ENCODE measurements at regions not wholly inside any gene's neighbourhood (a gene's known extent, or its start where the extent isn't known, plus 50 kb on each side); places are given as distances from the start of the nearest gene placed in this dataset.
"Not testable (repeated sequence)": the region's sequence is repeated elsewhere in the genome, so short reads cannot be mapped to it uniquely, and the experiment has no call there.

DNA sequence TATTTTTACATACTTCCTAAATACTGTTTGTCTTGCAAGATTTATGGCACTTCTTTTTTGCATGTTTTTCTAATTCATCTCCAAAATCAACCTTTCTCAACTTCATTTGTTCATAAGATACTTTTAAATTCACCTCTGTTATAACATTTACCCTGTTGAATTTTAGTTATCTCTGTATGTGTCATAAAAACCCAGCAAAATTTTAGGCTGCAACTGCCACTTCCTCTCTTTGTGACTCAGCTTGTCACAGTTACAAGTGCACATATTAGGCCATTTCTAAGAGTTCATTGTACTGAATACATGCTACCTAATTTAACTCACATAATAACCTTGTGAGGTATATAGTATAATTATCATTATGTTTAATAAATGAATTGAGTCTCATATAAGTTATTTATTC, 1023.0 kb upstream of the DEFB115 start:
- TF ChIP-seq, protein P1, sequence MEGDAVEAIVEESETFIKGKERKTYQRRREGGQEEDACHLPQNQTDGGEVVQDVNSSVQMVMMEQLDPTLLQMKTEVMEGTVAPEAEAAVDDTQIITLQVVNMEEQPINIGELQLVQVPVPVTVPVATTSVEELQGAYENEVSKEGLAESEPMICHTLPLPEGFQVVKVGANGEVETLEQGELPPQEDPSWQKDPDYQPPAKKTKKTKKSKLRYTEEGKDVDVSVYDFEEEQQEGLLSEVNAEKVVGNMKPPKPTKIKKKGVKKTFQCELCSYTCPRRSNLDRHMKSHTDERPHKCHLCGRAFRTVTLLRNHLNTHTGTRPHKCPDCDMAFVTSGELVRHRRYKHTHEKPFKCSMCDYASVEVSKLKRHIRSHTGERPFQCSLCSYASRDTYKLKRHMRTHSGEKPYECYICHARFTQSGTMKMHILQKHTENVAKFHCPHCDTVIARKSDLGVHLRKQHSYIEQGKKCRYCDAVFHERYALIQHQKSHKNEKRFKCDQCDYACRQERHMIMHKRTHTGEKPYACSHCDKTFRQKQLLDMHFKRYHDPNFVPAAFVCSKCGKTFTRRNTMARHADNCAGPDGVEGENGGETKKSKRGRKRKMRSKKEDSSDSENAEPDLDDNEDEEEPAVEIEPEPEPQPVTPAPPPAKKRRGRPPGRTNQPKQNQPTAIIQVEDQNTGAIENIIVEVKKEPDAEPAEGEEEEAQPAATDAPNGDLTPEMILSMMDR (IDR thresholded peaks at IDR 0.05; ENCODE audit: poor library complexity) = not testable (repeated sequence)
- not testable (repeated sequence) for TF ChIP-seq EZH2 (IDR thresholded peaks at IDR 0.05; ENCODE audit: borderline replicate concordance); EZH2phosphoT487 (IDR thresholded peaks at IDR 0.05; ENCODE audit: low read depth, severe bottlenecking, unreplicated experiment)
